DMS79 treated with DMSO at 0.1 percent for 48 hours (cell line): ENCODE measurements at regions not wholly inside any gene's neighbourhood (a gene's known extent, or its start where the extent isn't known, plus 50 kb on each side); places are given as distances from the start of the nearest gene placed in this dataset.
"Not testable (repeated sequence)": the region's sequence is repeated elsewhere in the genome, so short reads cannot be mapped to it uniquely, and the experiment has no call there.

Experiments
- DNase-seq: peaks from one replicate; lab custom pipeline; 2025; lab: John Stamatoyannopoulos, UW

DNA sequence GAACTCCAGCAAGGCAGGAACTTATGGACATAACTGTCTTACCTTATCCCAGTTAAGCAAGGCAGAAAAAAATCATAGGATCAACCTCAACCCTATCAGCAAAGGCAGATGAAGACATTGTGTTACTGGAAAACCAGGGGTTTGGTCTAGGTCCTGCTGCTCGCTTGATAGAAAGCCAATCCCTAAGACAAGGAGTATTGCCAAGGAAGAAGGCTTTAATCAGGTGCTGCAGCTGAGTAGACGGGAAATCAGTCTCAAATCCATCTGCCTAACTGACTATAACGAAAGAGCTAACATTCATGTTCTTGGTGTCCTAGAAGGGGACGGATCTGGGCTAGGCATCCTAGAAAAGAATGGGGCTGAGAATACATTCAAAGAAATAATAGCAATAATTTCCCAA is 1158.7 kb upstream of the CNTN5 start:
- no peak for DNase-seq

DNA sequence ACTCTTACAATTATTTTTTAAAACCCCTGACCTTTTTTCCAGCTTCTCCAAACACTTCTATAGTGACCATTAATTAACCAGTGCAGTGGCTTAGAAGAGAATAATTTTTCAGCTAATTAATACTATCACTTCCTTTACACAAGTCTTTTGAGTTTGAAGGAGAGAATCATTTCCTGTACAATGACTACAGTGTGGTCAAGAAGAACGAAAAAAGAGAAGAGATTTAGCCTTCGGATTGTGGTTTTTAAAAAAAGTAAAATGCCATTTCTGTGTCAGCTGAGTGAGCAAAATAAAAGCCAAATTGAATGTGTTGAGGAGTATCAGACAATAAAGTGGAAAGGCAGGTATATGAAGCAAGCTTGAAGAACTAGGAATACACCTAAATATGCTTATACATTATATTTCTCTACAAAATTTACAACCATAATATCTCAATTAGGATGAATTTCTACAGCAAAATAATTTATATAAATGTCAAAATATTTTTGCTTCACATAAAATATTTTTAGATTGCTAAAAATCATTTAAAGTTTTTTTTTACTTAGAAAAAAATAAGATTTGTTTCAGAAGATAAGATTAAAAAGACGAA is 1155.2 kb upstream of the CNTN5 start:
- DNase-seq, result no peak

DNA sequence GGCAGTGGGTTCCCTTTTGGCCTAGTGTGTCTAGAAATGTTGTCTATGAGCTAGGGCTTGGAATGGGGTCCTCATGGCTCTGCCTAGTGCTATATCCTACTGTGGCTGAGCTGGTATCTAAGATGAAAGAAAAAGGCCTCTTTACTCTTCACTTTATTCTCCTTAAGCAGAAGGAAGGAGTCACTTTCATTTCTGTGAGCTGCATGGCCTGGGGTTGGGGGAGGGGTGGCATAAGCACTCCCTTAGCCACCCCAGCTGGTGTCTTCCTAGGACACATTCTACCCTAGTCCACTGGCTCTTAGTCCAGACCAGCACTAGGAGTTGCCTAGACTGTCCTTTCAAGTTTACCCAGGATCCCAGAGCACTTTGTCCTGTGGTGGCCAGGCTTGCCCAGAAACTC is 1148.9 kb upstream of the CNTN5 start:
- no peak for DNase-seq

DNA sequence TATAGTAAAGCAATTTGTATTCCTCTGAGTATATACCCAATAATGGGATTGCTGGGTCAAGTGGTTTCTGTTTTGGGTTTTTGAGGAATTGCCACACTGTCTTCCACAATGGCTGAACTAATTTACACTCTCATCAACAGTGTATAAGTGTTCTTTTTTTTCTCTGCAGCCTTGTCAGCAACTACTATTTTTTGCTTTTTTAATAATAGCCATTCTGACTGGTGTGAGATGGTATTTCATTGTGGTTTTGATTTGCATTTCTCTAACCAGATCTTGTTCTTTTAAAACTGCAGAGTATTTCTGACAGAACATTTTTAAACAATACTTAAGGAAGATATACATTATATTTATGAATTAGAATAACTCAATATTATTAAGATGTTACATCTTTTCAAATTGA is 1140.5 kb upstream of the CNTN5 start:
- no peak for DNase-seq

DNA sequence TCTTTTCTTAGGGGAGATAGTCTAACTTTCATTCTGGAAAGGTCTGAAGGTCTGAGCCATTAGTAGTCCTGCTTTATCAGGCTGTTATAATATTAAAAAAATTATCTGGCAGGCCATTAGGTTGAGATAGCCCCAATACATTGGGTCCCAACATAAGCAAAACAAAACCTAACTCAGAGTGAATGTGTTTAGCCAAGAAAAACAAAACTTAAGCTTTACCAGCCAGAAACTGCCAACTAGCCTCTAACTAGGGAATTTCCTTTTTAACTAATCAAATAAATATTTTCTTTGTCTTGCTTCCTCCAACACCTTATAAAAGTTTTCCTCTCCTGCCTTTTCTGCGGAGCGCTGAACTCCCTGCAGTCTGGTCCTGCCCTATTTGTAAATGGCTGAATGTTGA is 1137.7 kb upstream of the CNTN5 start:
- DNase-seq, result no peak

DNA sequence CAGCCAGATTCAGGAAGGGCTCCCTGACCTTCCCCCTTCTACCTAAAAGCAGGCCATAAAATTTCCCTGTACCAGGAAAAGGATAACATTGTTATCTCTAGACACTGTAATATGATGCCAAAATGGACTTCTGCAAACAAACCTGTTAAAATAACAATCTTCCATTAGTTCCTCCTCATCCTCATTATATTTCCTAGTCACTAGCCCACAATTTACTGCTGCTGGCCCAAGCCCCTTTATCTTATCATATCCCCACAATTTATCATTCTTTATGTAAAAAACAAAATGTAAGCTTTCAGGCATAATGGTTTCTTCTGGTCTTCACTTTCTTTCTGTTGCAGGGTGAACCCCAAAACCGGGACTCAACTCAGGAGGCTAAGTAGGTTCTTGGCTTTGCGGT is 1132.1 kb upstream of the CNTN5 start:
- no peak for DNase-seq

DNA sequence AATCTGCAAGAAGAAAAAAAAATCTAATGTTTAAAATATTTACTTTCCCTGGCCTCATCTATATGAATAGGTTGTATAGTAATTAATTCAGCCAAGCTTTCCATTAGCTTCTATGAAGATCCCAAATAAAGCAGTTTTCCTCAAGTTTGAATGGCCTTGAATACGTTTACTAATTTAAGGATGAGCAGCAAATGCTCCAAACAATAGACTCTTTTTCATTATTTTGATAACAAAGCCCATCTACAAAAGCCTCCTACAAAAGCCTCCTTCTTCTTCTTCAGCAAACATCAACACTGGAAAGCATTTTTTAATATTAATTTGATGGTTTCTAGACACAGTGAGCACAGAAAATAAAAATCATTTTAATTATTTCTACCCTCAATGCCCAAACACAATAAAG is 1130.3 kb upstream of the CNTN5 start:
- no peak for DNase-seq

DNA sequence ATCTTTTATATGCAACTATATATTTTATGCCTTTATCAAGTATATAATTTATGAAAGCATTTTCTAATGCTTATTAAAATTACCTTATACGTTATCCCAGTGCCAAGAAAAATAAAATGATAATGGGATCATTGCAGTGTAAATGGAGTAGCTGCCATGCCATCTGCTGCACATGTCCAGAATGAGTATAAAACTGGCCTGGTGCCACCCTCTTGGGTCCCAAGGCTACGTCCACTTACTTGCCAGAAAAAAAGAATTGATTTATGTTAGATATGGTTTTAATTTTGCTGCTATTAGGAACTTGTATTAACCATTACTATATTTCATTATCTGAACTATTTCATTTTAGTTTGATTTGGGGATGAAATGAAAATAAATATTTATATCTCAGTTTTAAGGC is 1127.1 kb upstream of the CNTN5 start:
- DNase-seq, result no peak

DNA sequence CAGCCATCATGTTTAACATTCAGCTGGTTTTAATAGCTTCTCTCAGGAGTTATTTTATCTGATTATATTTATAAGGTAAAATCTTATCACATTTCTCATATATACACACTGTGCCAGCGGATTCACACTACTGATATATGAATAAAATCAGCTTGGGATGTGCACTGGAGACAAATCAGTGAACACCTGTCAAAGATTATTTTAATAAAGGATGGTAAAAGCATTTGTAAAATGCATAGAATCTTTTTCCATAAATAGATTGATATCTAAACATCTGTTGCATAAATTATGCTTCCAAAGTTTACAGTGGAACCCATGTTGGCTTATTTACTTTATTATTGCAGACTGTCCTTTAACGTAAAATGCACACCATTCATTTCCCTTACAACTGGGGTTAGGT is 1125.8 kb upstream of the CNTN5 start:
- DNase-seq, result no peak

DNA sequence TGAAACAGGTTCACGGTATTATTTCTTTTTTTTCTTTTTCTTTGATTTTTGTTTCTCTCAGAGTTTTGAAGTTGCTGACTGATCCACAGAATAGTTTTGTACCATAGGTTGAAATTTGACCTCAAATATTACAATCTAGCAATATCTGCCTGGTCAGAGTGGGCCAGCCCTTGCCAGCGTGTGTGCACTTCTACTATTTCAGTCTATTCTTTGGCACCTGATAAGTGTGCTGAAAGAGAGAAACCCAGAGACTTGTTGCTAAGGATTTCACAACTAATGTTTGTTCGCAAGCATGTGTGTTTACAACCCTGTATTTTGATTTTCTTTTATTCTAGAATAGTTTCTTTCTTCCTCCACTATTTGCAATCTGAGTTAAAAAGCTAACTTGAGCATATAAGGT is 1125.2 kb upstream of the CNTN5 start:
- no peak for DNase-seq

DNA sequence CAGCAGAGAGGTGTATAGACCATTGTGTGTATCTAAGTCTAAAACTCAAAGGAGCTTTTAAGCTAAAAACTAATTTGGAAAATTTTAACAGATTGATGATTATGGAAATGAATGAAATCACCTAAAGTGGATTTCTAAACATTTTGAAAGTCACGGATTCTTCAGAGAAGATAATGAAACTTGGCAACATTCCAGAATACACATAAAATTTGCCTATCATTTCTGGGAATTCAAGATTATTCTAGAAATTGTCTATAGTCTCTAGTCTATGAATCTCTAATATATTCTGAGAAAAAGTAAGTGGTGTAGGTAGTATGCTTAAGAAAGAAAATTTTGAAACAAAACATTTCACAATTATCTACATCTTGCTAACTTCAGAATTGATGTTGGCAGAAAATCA is 1117.9 kb upstream of the CNTN5 start:
- DNase-seq, result no peak

DNA sequence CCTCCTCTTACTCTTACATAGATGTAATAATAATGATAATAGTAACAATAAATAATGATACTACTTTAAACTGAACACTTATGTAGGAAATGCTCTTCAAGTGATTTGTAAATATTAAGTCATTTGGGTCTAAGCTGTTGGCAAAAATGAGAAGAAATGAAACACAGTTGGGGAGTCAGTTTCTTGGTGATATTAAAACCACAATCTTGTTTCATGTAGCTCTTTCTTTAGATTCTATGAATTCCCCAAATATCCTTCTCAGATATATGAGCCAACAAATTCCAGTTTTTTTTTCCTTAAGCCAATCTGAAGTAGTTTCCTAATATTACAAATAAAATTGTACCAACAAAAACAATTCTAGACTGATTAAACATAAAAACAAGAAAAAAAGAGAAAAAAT is 1115.6 kb upstream of the CNTN5 start:
- no peak for DNase-seq

DNA sequence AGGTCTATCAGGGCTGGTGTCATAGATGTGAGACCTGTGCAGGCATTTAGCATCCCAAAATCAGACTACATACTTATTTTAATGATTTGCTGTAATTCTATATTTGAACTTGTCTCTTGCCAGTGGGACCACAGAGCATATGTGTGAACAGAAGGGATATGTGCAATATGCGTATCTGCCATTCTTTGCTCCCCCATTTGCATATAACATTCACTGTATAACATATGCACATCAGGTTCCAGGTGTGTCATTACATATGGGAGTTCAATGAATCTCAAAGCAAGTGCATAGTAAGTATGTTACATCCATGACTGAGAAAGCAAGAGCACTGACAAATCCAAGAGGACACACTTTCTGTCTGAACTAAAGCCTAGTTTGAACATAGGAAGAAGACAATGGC is 1115.1 kb upstream of the CNTN5 start:
- no peak for DNase-seq

DNA sequence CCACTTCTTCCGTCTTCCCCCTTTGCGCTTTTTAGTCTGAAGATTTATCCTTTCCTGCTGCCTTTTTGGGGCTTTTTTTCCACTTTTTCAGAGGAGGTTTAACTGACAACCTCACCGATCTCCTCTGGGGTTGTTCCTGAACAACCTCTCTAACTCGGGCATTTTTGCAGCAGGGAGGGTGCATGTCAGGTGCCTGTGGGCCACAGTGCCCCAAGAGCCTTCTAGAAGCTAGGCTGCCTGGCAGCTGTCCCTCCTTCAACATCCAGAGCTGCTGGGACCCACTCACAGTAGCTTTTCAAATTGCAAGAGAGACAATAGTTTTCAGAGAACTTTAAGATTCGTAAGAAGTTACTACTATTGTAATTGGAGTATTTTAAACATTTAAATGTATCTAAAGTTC is 1112.4 kb upstream of the CNTN5 start:
- DNase-seq, result no peak

DNA sequence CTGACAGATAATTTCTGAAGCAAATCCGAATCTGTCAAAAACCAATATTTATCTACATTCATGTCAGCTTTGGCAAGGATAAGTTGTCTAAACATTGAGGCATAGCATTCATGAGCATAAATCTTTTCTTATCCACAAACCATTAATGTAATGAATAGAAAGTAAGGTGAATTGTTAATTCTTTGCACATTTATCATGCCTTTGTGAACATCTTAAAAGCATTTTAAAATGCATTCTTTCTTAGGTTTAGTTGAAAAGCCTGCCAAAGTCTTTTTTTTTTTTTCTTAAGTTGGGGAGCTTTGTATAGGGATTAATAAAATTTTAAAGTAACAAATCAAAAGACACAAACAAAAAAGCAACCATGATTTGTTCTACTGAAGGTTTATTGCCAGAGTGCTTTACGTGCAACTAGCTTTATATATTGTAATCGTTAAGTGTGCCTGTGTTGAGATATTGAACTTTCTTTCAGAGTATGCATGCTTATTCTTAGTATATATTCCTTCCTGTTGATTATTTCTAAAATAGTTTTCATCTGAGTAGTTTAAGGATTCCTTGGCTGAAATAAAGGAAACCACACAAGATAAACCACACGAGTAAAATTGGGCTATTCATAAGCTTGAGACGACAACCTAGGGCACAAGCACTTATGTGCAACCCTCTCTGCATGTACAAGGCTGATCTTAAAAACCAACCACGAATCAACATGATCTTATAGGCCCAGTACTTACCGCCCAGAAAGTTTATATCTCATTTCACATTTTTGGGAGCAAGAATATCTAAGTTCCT is 1110.9 kb upstream of the CNTN5 start:
- DNase-seq, result no peak

DNA sequence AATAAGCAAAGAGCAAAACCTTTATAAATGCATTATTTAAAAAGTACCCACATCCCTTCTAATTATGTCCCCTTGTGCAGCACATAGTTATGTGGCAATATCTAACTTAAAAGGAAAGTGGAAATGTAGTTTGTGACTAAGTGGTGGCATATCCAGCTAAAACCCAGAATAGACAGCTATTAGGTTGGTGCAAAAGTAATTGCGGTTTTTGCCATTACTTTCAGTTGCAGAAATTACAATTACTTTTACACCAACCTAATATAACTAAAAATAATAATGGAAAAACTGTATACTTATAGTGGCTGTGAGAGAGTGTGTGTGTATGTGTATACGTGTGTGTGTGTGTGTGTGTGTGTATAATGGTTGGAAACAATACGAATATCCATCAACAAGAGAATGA is 1108.1 kb upstream of the CNTN5 start:
- DNase-seq, result no peak

DNA sequence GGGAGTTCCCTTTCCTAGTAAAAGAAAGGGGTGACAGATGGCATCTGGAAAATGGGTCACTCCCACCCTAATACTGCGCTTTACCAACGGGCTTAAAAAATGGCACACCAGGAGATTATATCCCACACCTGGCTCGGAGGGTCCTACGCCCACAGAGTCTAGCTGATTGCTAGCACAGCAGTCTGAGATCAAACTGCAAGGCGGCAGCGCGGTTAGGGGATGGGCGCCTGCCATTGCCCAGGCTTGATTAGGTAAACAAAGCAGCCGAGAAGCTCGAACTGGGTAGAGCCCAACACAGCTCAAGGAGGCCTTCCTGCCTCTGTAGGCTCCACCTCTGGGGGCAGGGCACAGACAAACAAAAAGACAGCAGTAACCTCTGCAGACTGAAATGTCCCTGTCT is 1097.8 kb upstream of the CNTN5 start:
- not testable (repeated sequence) for DNase-seq

DNA sequence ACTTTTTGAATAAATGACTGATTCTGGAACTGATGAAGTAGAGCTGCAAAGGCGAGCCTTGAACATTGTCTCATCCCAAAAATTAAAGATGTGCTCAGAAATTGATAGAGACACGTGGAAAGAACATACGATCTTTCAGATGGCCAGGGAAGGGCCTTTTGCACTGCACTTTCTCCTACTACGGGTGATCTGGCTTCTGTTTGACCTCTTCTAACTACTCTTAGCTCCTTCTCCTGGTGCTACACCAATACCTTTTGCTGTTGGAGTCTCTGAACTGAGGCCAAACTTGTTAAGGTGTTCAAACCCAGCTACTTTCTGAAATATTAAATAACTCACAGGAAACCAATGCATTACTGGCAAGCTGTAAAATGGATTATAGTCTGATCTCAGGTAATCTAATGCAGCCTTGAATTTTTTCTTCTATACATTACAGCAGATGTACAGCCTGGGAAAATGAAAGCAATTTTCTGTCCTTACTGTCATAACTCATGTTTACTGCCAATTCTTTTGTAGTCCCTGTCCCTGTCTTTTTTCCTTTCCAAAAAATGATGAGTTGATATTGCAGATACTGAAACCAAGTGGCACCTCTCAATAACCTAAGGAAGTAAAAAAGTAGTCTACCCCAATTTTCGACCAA is 1086.1 kb upstream of the CNTN5 start:
- no peak for DNase-seq

DNA sequence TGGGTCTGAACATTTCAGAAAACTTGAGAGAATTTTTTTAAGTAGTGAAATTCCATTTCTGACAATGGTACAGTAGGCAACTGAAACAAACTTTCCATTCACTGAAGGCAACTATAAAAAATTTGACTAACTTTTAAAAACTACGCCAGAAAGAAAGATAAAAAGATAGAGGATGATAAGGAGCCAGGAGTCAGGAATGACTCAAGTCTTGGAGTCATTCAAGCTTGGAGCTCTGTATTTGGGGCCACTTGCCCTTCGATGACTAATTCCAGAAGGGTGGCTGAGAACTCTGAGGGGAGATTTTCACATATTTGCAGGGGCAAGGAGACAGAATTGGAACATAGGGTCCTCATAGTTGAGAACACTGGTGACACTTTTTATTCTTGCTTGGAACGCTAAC is 1083.2 kb upstream of the CNTN5 start:
- DNase-seq, result no peak

DNA sequence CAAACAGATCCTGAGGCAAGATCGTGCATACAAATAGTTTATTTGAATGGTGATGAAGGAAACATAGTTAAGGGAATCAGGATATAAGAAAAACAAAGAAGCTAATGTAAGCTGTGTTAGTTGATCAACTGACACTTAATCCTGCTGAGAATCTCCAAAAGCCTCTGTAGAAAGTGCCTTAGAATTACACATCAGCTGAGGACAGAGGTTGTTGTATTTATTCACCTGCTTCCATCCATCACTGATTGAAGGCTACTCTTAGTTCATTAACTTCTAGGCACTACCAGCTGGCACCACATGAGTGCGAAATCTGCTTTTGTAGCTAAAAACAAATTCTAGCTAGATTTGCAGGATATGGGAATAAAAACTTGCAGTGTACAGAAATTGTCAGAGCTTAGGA is 1082.0 kb upstream of the CNTN5 start:
- no peak for DNase-seq

DNA sequence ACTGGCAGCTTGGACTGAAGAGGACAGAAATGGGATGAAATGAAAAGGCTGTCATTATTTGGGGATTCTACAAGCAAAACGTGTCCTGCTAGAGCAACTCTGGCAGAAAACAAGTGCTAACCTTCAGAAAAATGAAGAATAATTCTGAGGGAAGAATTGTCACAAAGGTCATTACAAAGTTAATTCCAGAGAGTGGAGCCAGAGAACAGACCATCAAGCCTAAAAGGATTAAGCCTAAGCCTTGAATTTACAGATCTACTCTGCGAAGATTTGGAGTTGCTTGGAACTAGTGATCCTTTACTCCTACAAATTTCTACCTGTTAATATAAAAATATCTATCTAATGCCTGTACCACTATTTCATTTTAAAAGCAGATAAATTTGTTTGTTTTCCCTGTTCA is 1077.3 kb upstream of the CNTN5 start:
- DNase-seq, result no peak

DNA sequence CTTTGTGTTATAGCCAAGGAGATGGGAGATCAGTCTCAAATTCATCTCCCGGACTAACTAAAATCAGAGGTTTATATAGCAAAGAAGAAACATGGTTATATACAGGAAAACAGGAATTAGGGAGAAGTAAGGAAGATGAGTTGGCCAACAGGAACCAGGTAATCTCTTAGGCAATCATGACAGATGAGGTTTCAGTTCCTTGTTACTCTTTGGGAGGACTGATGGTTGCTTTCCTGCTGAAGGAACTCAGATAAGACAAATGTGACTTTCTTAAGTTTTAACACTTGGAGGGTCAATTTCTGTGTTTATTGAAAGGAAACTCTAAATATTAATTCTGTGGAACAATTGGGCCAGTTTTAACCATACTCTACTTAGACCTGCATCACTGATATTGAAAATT is 1072.0 kb upstream of the CNTN5 start:
- DNase-seq, result no peak

DNA sequence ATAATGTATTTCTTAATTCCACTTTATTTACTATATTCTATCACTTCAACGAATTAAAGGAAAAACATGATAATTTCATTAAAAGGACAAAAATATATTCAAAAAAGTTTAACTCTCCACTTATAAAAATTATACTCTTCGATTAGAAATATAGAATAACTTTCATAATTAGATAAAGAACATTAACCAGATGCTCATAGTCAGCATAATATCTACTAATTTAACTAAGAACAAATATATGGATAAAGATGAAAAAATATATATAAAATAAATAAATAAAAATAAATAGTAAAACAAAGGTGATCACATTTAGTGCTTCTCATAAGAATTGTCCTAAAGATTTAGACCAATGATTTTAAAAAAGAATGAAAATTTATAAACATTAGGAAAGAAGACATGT is 1065.2 kb upstream of the CNTN5 start:
- DNase-seq, result no peak

DNA sequence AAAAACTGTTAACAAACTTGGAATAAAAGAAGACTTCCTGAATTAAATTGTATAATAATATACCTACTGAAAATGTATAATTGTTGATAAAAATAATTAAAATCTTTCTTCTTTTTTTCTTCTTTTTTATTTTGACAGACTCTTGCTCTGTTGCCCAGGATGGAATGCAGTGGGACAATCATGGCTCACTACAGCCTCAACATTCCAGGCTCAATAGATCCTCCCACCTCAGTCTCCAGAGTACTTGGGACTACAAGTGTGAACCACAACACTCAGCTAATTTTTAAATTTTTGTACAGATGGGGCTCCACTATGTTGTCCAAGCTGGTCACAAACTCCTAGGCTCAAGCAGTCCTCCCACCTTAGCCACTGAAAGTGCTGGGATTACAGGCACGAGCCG is 1063.8 kb upstream of the CNTN5 start:
- DNase-seq, result no peak
